Medulla oblongata (tissue), 1 donor: ENCODE measurements at regions not wholly inside any gene's neighbourhood (a gene's known extent, or its start where the extent isn't known, plus 50 kb on each side); places are given as distances from the start of the nearest gene placed in this dataset.
"Not testable (repeated sequence)": the region's sequence is repeated elsewhere in the genome, so short reads cannot be mapped to it uniquely, and the experiment has no call there.

Source experiments
- DNase-seq: peaks from one replicate; pipeline ENCODE4 v3.0.0-alpha.2; 2015; ENCODE audit errors: extremely low spot score

DNA sequence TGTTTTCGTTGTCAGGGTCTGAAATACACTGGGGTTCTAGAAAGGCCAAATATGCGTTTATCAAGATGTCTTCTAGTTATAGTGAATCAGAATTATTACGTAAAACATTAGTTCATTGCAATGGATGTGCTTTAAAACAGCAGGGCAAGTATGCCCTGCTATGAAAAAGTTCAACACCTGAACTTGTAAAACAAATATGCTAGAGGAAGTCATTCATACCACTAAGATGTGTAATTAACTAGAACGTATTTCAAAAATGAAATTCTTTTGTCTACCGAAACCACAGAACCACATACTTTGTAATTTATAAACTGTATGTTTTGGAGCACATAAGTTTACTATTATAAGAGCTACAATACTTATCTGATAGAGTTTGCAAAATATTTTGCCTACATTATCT, 266.2 kb downstream of the KCTD12 start:
- no peak for DNase-seq

DNA sequence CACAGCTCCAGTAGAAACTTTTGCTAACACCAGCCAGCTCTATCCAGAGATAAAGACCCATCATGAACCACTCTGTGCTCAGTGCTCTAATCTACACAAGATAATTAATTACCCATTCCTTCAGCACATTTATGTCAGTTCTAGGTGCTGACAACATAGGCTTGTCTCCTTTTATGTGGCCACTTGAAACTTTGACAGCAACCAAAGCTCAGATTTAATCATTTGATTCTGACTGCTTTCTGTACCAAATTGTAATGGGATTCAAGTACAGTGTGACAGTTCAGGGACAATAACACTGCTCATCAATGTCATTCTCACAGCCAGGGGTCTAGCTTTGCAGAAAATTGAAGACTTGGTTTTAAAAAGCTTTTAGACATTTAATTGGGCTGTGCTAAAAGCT, 266.6 kb downstream of the KCTD12 start:
- no peak for DNase-seq

GRCh38 chr13:76610819-76611415, 275.3 kb downstream of the KCTD12 start:
- no peak for DNase-seq

DNA sequence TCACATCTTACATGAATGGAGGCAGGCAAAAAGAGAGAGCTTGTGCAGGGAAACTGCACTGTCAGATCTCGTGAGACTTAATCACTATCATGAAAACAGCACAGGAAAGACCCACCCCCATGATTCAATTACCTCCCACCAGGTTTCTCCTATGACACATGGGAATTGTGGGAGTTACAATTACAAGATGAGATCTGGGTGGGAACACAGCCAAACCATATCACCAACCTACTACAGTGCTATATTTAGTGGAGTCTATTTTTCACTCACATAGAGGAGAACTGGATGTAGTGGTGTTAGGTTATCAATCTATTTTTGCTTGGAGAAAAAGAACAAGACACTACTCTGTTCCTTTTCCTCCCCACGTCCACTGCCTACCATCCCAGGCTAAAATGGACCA, 276.6 kb downstream of the KCTD12 start:
- DNase-seq, result no peak

GRCh38 chr13:76607866-76608265, 278.3 kb downstream of the KCTD12 start:
- no peak for DNase-seq

- DNase-seq, result peak; percentile 60
Observed at GRCh38 chr13:76600081-76600480, 286.1 kb downstream of the KCTD12 start.

GRCh38 chr13:76597868-76598267, 288.3 kb downstream of the KCTD12 start:
- DNase-seq, result no peak

- DNase-seq, result no peak
Observed at GRCh38 chr13:76596216-76596615, 290.0 kb downstream of the KCTD12 start.

GRCh38 chr13:76594435-76594834, 291.8 kb downstream of the KCTD12 start:
- DNase-seq, result no peak

DNA sequence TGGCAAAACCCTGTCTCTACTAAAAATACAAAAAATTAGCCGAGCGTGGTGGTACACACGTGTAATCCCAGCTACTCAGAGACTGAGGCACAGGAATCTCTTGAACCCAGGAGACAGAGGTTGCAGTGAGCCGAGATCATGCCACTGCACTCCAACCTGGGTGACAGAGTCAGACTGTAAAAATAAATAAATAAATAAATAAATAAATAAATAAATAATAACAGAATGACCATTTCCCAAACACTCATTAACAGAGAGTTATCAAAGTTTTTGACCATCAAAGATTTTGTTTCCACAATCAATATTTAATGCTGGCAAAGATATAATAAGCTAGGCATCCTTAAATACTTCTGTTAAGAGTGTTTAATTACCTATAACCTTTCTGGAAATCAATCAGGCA, 299.4 kb downstream of the KCTD12 start:
- no peak for DNase-seq

- no peak for DNase-seq
Observed at GRCh38 chr13:76579701-76580100, 306.5 kb downstream of the KCTD12 start.

GRCh38 chr13:76575634-76576033, 310.6 kb downstream of the KCTD12 start:
- not testable (repeated sequence) for DNase-seq

DNA sequence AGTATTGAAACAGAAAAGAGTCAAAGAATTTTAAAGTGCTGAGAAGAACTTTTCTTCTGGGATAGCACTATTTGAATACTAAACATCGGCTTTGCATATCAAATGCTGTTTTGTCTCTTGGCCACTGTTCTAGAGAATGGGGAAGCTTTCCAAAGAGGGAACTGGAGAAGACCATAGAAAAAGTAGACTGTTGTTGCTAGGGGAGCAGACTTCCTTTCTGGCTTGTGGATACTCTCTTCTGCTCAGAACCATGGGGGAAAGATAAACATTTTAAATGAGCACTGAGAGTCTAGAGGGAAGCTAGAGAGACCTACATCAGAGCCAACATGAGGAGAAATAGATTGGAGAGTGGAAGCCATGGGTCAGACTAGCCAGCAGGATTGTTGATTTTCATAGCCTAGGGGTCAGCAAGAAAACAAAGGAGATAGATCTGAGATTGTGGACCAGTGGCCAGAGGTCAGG, 315.7 kb downstream of the KCTD12 start:
- peak; percentile 65 for DNase-seq

GRCh38 chr13:76556627-76557026, 329.6 kb downstream of the KCTD12 start:
- DNase-seq, result no peak

- DNase-seq, result no peak
Observed at GRCh38 chr13:76552807-76553206, 333.4 kb downstream of the KCTD12 start.

DNA sequence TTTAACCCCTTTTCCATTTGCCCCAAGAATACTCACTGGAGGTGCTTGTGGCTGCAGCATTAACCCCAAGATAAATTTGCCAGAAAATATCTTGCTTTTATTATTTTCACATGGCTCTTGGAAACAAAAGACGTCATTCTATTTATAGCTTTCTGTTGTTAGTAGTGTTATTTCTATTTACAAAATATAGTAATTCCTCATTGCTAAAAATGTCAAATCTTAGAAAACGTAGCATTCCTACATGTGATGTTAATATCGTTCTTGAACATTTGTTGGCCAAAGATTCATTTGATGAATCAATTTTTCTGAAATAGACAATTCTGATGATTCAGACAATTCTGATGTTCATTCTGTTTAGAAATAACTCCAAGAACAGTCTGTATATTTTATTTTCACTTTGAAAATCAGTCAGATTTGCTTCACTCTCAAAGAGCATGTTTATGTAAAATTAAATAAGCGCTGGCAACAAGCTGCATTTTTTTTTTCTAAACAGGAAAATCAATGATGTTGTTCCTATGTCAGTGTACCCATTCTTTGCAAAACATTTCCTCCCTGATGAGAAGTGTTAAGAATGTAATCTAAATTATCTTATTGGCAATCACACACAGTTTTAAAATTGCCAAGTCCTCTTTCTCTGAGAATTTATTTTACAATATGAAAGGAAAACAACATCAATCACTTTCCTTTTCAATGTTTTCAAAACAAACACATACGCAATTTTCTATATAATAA, 334.0 kb downstream of the KCTD12 start:
- DNase-seq, result no peak

- no peak for DNase-seq
Observed at GRCh38 chr13:76542176-76542575, 344.0 kb downstream of the KCTD12 start.

DNA sequence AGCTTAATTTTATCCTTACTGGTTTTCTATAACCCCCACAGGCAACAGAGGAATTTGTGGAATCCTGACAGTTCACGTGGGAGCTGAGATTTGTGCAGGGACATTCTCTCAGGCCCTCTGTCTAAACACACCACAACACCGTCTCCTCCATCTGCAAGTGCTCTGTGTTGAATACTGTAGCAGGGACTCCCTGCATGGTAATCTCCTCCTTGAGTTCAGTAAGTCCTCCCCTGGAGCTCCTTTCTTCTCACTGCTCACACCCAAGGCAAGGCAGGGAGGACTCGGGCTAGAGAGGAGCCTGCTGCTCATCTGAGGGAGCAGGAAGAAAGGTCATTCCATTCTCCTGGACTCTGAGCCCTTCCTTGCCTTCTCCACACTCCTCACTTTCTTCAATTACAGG, 348.2 kb downstream of the KCTD12 start:
- DNase-seq, result no peak

DNA sequence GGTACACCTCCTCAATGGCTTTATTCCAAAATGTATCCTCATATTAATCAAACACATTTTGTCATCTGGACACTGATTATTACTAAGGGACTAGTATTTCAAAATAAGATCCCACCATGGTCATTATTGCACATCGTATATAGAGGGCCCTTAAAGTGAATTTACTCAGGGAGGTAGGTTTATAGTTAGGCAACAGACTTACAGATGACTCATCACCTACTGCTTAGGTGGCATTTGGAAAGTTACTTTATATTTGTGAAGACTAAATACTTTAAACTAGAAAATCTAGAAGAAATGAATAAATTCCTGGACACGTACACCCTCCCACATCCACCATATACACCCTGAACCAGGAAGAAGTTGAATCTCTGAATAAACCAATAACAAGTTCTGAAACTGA, 353.0 kb downstream of the KCTD12 start:
- no peak for DNase-seq

- DNase-seq, result no peak
Observed at GRCh38 chr13:76527041-76527440, 359.2 kb downstream of the KCTD12 start.

DNA sequence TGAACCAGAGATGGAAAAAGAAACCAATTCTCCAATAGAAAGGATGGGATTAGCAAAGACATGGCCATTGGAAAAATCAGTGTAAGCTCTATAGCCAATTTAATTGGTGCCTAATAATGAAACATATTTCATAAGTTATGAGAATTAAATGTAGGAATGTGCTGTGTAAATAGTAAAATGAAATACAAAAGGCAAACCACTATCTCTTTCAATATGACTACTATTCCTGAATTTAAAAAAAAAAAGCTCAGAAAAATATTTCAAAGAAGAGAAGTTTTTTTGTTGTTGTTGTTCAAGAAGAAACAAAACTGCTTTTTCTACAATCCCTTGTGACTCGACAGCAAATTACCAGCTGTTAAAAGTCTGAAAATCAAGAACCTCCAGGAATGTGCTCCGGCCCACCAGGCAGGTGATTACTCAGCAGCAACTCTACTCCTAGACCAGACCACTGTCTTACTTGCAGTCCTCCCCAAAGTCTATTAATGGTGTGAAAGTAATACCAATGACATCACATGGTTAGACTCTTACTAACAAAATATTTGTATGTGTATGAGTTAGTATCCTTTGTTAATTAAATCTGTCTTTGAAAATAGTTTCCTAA, 362.4 kb downstream of the KCTD12 start:
- DNase-seq, result no peak

DNA sequence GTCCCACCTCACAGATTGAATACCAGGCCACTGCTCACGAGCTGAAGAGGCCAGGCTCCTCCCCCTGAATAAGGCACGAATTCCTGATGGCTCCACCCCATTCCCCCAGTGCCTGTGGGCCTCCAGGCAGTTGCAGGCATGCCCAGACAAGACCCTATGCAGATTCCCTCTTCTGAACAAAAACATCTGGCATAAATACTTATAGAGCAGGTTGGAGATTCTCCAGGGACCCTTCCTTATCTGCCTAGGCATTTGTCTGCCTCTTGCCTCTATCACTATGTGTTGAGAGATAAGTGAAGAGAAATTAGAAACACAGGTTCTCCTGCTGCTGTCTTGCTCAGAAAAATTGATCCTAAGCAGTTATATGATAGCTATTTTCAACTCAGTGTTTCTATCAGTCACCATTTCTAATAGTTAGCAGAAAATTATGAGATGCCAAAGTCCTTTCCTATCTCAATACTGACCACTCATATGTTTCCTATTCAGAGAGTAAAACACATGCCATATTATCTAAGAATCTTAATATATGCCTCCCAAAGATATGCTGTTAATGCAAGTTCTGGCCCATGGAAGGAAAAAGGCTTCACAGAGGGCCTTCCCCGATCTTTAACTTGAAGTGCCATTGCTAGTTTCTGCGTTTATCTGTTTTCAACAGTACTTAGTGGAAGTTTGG, 364.0 kb downstream of the KCTD12 start:
- no peak for DNase-seq

GRCh38 chr13:76519685-76520084, 366.5 kb downstream of the KCTD12 start:
- no peak for DNase-seq
